KMS-11 (cell line): ENCODE measurements at regions not wholly inside any gene's neighbourhood (a gene's known extent, or its start where the extent isn't known, plus 50 kb on each side); places are given as distances from the start of the nearest gene placed in this dataset.

Experiments
- H2AFZ ChIP-seq: fragments of 200-600 bp; sonication (generic); 2 replicates; pipeline ENCODE4 v1.6.1; 2016; ENCODE audit warnings: antibody characterized with exemption, mixed run types, low read depth
- H3K27ac ChIP-seq: fragments of 200-600 bp; sonication (generic); 2 replicates; pipeline ENCODE4 v1.6.1; 2016; ENCODE audit warnings: mild to moderate bottlenecking, mixed run types
- H3K27me3 ChIP-seq: fragments of 200-600 bp; sonication (generic); 2 replicates; pipeline ENCODE4 v1.6.1; 2017; ENCODE audit warnings: mild to moderate bottlenecking, low read depth, mixed run types, moderate library complexity; ENCODE audit not compliant: insufficient read depth
- H3K36me3 ChIP-seq: fragments of 200-600 bp; sonication (generic); 2 replicates; pipeline ENCODE4 v1.6.1; 2017; ENCODE audit warnings: mild to moderate bottlenecking, mixed run types; ENCODE audit not compliant: insufficient read depth
- H3K4me1 ChIP-seq: fragments of 200-600 bp; sonication (generic); 2 replicates; pipeline ENCODE4 v1.6.1; 2016; ENCODE audit warnings: mild to moderate bottlenecking, low read depth, mixed run types; ENCODE audit not compliant: poor library complexity, severe bottlenecking
- H3K4me2 ChIP-seq: fragments of 200-600 bp; sonication (generic); 2 replicates; pipeline ENCODE4 v1.7.0; 2016; ENCODE audit warnings: mild to moderate bottlenecking, mixed run types
- H3K4me3 ChIP-seq: fragments of 200-600 bp; sonication (generic); IDR thresholded peaks from 2 replicates; pipeline ENCODE4 v1.6.1; 2017; ENCODE audit warnings: low read depth, low read length, mixed read lengths; ENCODE audit not compliant: insufficient read depth
- H3K79me2 ChIP-seq: fragments of 200-600 bp; sonication (generic); 2 replicates; pipeline ENCODE4 v1.6.1; 2016; ENCODE audit warnings: low read depth, mixed run types; ENCODE audit not compliant: insufficient read depth
- H3K9ac ChIP-seq: fragments of 200-600 bp; sonication (generic); 2 replicates; pipeline ENCODE4 v1.6.1; 2016; ENCODE audit warnings: mild to moderate bottlenecking, mixed run types
- H4K20me1 ChIP-seq: fragments of 200-600 bp; sonication (generic); 2 replicates; pipeline ENCODE4 v1.6.1; 2016; ENCODE audit warnings: mild to moderate bottlenecking, mixed run types; ENCODE audit not compliant: insufficient read depth
- CTCF ChIP-seq: fragments of 200-600 bp; sonication (generic); conservative IDR thresholded peaks from 2 replicates; pipeline ENCODE4 v1.6.1; 2017; ENCODE audit warnings: low read depth, mild to moderate bottlenecking, antibody characterized with exemption, low read length, moderate library complexity, mixed read lengths

- Histone ChIP-seq H3K27ac (no peak overlapping the region), H3K36me3 (no peaks in the 10 kb centered on the region), H3K27me3 (no peaks in the 10 kb centered on the region), H4K20me1 (no peaks in the 10 kb centered on the region), H3K79me2 (no peaks in the 10 kb centered on the region), H3K4me1 (no peaks in the 10 kb centered on the region), H3K4me2 (no peak overlapping the region), H2AFZ (no peak overlapping the region), H3K9ac (no peak overlapping the region), H3K4me3 (no peak overlapping the region)
- TF ChIP-seq CTCF: no peak
Observed at GRCh38 chr3:177721864-177722785, 524.8 kb upstream of the TBL1XR1 start.

GRCh38 chr3:177724020-177724638 lies 526.8 kb upstream of the TBL1XR1 start:
- Histone ChIP-seq H3K27ac (no peak overlapping the region), H3K4me2 (no peak overlapping the region), H3K27me3 (no peaks in the 10 kb centered on the region), H4K20me1 (no peaks in the 10 kb centered on the region), H3K79me2 (no peaks in the 10 kb centered on the region), H2AFZ (no peak overlapping the region), H3K36me3 (no peaks in the 10 kb centered on the region), H3K4me1 (no peaks in the 10 kb centered on the region), H3K9ac (no peak overlapping the region), H3K4me3 (no peak overlapping the region)
- no peak for TF ChIP-seq CTCF

DNA sequence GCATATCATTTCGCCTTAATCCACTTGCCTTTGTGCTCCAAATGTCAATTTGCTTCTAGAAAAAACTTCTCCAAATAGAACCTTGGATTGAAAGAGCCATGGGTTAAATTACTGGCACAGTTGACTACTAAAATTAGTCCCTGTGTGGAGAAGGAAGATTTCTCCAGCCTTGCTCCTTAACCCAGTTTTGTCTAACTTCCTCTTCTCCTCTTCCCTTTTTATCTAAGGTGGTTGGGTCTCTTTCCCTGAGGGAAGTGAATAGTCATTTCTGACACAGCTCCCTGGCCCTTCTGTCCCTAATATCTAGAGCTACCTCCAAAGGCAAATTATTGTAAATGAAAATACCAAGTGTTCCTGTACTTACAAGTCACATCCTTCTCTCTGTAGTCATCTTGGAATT lies 527.9 kb upstream of the TBL1XR1 start:
- no peaks in the 10 kb centered on the region for H3K36me3 ChIP-seq
- H3K9ac ChIP-seq: no peak overlapping the region
- no peaks in the 10 kb centered on the region for H4K20me1 ChIP-seq
- H2AFZ ChIP-seq: no peak overlapping the region
- H3K4me2 ChIP-seq: no peak overlapping the region
- TF ChIP-seq CTCF: no peak
- no peaks in the 10 kb centered on the region for H3K79me2 ChIP-seq
- H3K4me3 ChIP-seq: no peak overlapping the region
- no peaks in the 10 kb centered on the region for H3K4me1 ChIP-seq
- no peaks in the 10 kb centered on the region for H3K27me3 ChIP-seq
- H3K27ac ChIP-seq: no peak overlapping the region

- no peaks in the 10 kb centered on the region for H3K27me3 ChIP-seq
- H2AFZ ChIP-seq: no peak overlapping the region
- no peak overlapping the region for H3K27ac ChIP-seq
- H3K4me2 ChIP-seq: no peak overlapping the region
- H3K4me3 ChIP-seq: no peak overlapping the region
- no peaks in the 10 kb centered on the region for H3K4me1 ChIP-seq
- H3K79me2 ChIP-seq: no peaks in the 10 kb centered on the region
- no peak overlapping the region for H3K9ac ChIP-seq
- no peaks in the 10 kb centered on the region for H4K20me1 ChIP-seq
- no peak for TF ChIP-seq CTCF
- H3K36me3 ChIP-seq: no peaks in the 10 kb centered on the region
Observed at GRCh38 chr3:177726807-177727206, 529.5 kb upstream of the TBL1XR1 start.
